Testis (tissue), 2 donors: ENCODE measurements at regions not wholly inside any gene's neighbourhood (a gene's known extent, or its start where the extent isn't known, plus 50 kb on each side); places are given as distances from the start of the nearest gene placed in this dataset.

Experiments used
- POLR2A ChIP-seq: fragments of 450-650 bp; IDR thresholded peaks from one replicate; pipeline ENCODE4 v1.6.1; 2017; ENCODE audit warnings: antibody characterized with exemption, mild to moderate bottlenecking, moderate library complexity
- TF ChIP-seq, protein P1 (sequence below), 3 experiments: fragments of 450-650 bp in 2 of 3; fragments of 200-600 bp in 1 of 3; sonication (generic) in 1 of 3; IDR thresholded peaks; one replicate each; pipeline ENCODE4 v1.5.1; 2016 to 2019; ENCODE audit warnings: antibody characterized with exemption in 3 of 3, mild to moderate bottlenecking in 2 of 3, moderate library complexity in 1 of 3

DNA sequence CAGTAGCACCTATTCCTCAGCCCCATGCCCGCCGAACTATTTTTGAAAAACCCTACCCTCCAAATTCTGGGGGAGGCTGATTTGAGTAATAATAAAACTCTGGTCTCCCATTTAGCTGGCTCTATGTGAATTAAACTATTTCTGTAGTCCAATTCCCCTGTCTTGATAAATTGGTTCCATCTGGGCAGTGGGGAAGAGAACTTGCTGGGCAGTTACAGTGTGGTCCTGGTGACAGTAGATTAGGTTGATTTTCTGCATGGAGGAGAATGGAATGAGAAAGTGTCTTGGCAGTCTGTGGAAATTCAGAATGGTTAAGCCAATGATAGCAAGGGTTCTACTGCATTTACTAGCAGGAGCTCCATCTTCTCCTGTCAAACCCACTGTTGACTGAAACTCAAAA lies 95.0 kb downstream of the SPP2 start:
- TF ChIP-seq POLR2A = no peak
- TF ChIP-seq, protein P1, sequence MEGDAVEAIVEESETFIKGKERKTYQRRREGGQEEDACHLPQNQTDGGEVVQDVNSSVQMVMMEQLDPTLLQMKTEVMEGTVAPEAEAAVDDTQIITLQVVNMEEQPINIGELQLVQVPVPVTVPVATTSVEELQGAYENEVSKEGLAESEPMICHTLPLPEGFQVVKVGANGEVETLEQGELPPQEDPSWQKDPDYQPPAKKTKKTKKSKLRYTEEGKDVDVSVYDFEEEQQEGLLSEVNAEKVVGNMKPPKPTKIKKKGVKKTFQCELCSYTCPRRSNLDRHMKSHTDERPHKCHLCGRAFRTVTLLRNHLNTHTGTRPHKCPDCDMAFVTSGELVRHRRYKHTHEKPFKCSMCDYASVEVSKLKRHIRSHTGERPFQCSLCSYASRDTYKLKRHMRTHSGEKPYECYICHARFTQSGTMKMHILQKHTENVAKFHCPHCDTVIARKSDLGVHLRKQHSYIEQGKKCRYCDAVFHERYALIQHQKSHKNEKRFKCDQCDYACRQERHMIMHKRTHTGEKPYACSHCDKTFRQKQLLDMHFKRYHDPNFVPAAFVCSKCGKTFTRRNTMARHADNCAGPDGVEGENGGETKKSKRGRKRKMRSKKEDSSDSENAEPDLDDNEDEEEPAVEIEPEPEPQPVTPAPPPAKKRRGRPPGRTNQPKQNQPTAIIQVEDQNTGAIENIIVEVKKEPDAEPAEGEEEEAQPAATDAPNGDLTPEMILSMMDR (IDR thresholded peaks at IDR 0.05) = no peak
